ENCODE measurements at regions not wholly inside any gene's neighbourhood (a gene's known extent, or its start where the extent isn't known, plus 50 kb on each side); places are given as distances from the start of the nearest gene placed in this dataset.

DNA sequence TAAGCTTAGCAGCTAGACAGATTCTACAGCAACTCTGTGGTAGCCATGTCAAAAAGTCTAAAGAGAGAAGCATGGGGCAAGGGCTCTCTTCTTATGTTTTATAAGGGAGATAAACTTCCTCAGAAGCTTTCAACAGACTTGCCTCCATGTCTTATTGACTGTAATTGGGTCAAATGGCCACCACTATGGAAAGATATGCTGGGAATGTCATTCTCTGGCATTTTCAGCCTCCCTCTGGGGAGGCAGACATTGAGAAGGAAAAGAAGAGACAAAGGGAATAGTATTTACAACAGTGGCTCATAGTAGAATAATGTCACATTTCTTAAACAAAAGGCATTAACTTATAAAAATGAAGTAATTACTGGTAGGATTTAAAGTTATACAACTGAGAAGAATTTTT is 1964.5 kb upstream of the PIK3C3 start:
- TF ChIP-seq, protein P1, sequence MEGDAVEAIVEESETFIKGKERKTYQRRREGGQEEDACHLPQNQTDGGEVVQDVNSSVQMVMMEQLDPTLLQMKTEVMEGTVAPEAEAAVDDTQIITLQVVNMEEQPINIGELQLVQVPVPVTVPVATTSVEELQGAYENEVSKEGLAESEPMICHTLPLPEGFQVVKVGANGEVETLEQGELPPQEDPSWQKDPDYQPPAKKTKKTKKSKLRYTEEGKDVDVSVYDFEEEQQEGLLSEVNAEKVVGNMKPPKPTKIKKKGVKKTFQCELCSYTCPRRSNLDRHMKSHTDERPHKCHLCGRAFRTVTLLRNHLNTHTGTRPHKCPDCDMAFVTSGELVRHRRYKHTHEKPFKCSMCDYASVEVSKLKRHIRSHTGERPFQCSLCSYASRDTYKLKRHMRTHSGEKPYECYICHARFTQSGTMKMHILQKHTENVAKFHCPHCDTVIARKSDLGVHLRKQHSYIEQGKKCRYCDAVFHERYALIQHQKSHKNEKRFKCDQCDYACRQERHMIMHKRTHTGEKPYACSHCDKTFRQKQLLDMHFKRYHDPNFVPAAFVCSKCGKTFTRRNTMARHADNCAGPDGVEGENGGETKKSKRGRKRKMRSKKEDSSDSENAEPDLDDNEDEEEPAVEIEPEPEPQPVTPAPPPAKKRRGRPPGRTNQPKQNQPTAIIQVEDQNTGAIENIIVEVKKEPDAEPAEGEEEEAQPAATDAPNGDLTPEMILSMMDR (conservative IDR thresholded peaks at IDR 0.05; ENCODE audit: low read depth in 2 of 2): no peak
- no peak for TF ChIP-seq JUNB (IDR thresholded peaks at IDR 0.05; ENCODE audit: unreplicated experiment)
- TF ChIP-seq POLR2AphosphoS5 (IDR thresholded peaks at IDR 0.05; ENCODE audit: low read depth): no peak
- TF ChIP-seq EZH2 (IDR thresholded peaks at IDR 0.05; ENCODE audit: low read depth, unreplicated experiment): no peak
- no peak for TF ChIP-seq ZNF114 (CRISPR knock-in tag; IDR thresholded peaks at IDR 0.05)
- no peak for TF ChIP-seq EZH2phosphoT487 (IDR thresholded peaks at IDR 0.05; ENCODE audit: unreplicated experiment)
- no peak for TF ChIP-seq ETS1 (IDR thresholded peaks at IDR 0.05)

All from GM23338 (cell line).